ENCODE measurements at regions not wholly inside any gene's neighbourhood (a gene's known extent, or its start where the extent isn't known, plus 50 kb on each side); places are given as distances from the start of the nearest gene placed in this dataset.

- no peaks in the 10 kb centered on the region for H3K36me3 ChIP-seq (ENCODE audit: insufficient read depth, low read length)
- peaks cover 20% of the 10 kb centered on the region for H3K4me1 ChIP-seq (ENCODE audit: insufficient read depth, low read length)
- H3K9ac ChIP-seq (ENCODE audit: low read depth, low read length), result no peak overlapping the region
- no peaks in the 10 kb centered on the region for H3K9me3 ChIP-seq (ENCODE audit: control insufficient read depth, insufficient read depth, low read length)
Measured at GRCh38 chr12:24759155-24759554, 189.7 kb downstream of the BCAT1 start.

DNA sequence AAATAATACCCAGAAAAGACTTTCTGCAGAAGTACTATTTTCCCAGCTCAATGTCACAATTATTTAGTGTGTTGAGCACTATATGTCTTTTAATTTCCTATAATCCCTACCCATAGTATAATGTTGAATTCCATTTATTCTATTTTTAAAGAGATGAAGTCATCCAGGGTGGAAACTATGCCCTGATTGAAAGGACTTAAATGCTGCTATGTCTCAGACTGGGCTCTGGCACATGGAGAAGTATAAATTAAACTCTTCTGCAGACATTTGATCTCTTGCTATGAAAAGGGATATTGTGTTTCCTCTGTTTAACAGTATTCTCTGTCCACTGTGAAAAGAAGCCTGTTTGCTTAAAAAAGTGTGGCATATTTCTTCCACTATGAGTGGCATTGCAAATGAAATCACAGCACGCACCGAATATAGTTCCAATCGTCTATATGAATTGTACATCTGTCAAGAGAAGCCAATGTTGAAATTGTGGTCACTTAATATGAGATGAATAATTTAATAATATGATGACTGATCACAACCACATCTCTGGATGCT lies 192.3 kb downstream of the BCAT1 start:
- Histone ChIP-seq H3K9ac (ENCODE audit: low read depth, low read length) (no peak overlapping the region), H3K9me3 (ENCODE audit: control insufficient read depth, insufficient read depth, low read length) (no peaks in the 10 kb centered on the region), H3K4me1 (ENCODE audit: insufficient read depth, low read length) (peaks cover 20% of the 10 kb centered on the region), H3K36me3 (ENCODE audit: insufficient read depth, low read length) (no peaks in the 10 kb centered on the region)

DNA sequence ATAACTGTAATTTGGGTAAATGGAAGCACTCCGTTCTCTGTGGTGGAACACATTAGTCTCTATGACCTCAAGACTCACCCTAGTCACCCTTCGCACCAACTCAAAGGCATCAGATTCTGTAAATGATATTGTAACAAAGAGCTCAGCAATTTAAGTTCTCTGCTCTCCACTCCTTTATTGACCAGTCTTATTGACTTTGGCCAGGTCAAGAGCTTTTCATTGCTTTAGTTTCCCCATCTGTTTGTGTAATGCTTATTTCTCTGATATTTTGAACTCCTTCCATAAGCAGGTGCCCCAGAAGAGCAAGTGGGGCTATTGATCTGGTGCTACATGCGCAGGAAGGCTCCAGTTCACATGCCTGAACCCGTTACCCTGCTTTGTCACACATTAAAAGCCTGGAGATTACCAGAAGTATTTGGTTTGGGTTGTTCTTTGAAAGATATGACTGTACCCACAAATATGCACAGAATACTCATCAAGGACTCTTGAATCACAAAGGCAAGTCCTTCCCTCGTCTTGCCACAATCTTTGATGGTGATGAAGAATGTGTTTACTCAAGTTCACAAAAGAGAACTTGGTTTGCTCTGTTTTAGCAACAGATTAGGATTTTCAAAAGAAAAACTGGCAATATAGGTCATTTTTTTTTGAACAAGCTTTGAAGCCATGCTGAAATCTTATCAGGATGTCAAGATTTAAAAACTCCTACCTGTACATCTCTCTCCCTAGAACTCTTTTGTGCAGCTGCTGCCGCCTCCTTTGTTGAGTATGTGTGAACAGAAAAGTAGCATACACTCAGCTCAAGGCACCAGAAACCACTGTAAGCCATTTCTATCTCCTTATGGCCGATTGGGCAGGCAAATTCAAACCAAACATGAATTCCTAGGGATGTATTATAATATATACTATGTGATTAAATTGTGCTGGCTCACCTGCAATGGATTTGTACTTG lies 193.9 kb downstream of the BCAT1 start:
- Histone ChIP-seq H3K4me1 (ENCODE audit: insufficient read depth, low read length) (peaks cover 9% of the 10 kb centered on the region), H3K36me3 (ENCODE audit: insufficient read depth, low read length) (no peaks in the 10 kb centered on the region), H3K9me3 (ENCODE audit: control insufficient read depth, insufficient read depth, low read length) (no peaks in the 10 kb centered on the region), H3K9ac (ENCODE audit: low read depth, low read length) (no peak overlapping the region)

DNA sequence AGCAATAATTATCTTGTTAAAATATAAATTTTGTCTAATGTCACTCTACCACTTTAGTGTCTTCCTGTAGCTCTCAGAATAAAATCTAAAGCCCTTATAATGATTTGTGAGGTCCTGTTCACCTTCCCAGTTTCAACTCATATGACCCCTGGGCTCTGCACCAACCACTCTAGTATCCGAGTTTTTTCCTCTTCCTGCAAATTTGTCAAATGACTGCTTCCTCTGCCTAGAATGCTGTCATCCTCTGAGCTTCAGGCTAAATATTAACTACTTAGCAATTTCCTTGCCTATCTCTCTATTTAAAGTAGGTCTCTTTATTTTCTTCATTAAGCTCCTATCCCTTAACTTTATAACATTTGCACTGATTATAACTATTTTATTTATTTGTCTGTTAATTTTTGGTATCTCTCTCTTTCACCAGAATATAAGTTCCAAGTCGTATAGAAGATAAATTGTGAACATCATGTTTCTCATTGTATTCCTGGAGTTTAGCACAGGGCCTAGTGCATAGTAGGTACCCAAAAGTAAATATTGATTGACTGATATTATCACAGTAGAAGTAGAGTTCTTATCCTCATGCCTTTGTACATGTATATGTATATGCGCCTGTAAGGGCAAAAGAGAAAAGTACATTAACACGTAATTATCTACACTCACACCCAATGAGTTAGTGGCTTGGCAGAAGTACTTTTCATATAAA lies 196.0 kb downstream of the BCAT1 start:
- peaks cover 15% of the 10 kb centered on the region for H3K4me1 ChIP-seq (ENCODE audit: insufficient read depth, low read length)

GRCh38 chr12:24751181-24751580 lies 197.7 kb downstream of the BCAT1 start:
- H3K9ac ChIP-seq (ENCODE audit: low read depth, low read length), result no peak overlapping the region
- H3K4me1 ChIP-seq (ENCODE audit: insufficient read depth, low read length), result peaks cover 18% of the 10 kb centered on the region
- no peaks in the 10 kb centered on the region for H3K36me3 ChIP-seq (ENCODE audit: insufficient read depth, low read length)
- H3K9me3 ChIP-seq (ENCODE audit: control insufficient read depth, insufficient read depth, low read length), result no peaks in the 10 kb centered on the region

More for the DNA sequence above, 196.0 kb downstream of the BCAT1 start:
- Histone ChIP-seq H3K36me3 (ENCODE audit: insufficient read depth, low read length) (no peaks in the 10 kb centered on the region), H3K9ac (ENCODE audit: low read depth, low read length) (no peak overlapping the region), H3K9me3 (ENCODE audit: control insufficient read depth, insufficient read depth, low read length) (no peaks in the 10 kb centered on the region)

- no peaks in the 10 kb centered on the region for H3K9me3 ChIP-seq (ENCODE audit: control insufficient read depth, insufficient read depth, low read length)
- no peaks in the 10 kb centered on the region for H3K36me3 ChIP-seq (ENCODE audit: insufficient read depth, low read length)
- H3K4me1 ChIP-seq (ENCODE audit: insufficient read depth, low read length), result peaks cover 16% of the 10 kb centered on the region
- no peak overlapping the region for H3K9ac ChIP-seq (ENCODE audit: low read depth, low read length)
Measured at GRCh38 chr12:24750263-24750662, 198.6 kb downstream of the BCAT1 start.

DNA sequence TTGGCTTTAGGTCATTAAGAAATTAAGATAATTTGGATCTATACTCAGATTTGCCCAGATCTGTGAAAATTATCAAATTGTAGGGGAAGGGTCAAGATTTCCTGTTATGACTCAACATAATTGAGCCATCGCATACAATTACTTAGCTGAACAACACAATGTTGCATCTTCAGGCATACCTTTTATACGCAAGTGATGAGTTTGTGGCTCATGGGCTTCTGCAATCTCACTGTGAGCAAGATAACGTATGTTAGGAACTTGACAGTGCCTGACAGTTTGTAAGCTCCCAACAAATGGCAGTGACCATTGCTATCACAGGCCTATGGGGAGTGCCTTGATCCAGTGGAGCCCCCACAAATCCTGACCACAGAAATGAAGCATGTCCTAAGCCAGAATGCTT lies 199.7 kb downstream of the BCAT1 start:
- H3K9ac ChIP-seq (ENCODE audit: low read depth, low read length), result no peak overlapping the region
- no peaks in the 10 kb centered on the region for H3K9me3 ChIP-seq (ENCODE audit: control insufficient read depth, insufficient read depth, low read length)
- H3K36me3 ChIP-seq (ENCODE audit: insufficient read depth, low read length), result no peaks in the 10 kb centered on the region
- H3K4me1 ChIP-seq (ENCODE audit: insufficient read depth, low read length), result peaks cover 12% of the 10 kb centered on the region

DNA sequence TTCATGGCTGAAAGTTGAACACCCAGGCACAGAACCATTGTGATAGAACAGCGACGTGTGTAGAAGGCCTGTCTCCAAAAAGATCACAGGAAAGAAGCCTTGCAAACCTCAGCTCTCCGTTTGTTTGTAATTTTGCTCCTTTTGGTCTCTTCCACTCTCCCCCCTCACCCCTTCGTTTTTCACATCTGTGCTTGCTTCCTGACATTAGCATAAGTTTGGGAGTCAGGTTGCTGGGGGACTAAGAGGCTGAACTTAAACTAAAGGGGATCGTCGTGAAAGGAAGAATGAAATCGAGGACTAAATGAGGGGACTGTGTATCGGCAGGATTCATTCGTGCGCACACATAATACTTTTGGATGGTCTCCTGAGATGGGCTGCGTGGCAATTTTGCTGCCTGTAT lies 200.6 kb downstream of the BCAT1 start:
- Histone ChIP-seq H3K9me3 (ENCODE audit: control insufficient read depth, insufficient read depth, low read length) (no peaks in the 10 kb centered on the region), H3K36me3 (ENCODE audit: insufficient read depth, low read length) (no peaks in the 10 kb centered on the region), H3K4me1 (ENCODE audit: insufficient read depth, low read length) (peaks cover 12% of the 10 kb centered on the region), H3K9ac (ENCODE audit: low read depth, low read length) (no peak overlapping the region)

DNA sequence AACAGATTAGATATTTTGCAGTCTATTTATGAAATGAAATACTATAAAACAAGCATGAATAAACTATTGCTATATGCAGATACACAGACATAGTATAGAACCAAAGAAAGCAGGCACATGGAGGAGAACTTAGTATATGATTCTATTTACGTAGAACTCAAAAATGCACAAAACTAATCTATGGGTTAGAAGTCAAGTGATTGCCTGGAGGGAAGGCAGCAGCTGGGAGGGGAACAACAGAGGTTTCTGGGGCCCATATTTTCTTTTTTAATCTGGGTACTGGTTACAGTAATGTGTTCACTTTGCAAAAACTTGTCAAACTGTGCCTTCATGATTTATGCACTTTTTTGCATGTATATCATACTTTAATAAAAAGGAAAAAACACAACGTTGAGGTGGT lies 202.0 kb downstream of the BCAT1 start:
- H3K4me1 ChIP-seq (ENCODE audit: insufficient read depth, low read length), result peaks cover 12% of the 10 kb centered on the region
- no peaks in the 10 kb centered on the region for H3K9me3 ChIP-seq (ENCODE audit: control insufficient read depth, insufficient read depth, low read length)
- H3K36me3 ChIP-seq (ENCODE audit: insufficient read depth, low read length), result no peaks in the 10 kb centered on the region
- no peak overlapping the region for H3K9ac ChIP-seq (ENCODE audit: low read depth, low read length)

DNA sequence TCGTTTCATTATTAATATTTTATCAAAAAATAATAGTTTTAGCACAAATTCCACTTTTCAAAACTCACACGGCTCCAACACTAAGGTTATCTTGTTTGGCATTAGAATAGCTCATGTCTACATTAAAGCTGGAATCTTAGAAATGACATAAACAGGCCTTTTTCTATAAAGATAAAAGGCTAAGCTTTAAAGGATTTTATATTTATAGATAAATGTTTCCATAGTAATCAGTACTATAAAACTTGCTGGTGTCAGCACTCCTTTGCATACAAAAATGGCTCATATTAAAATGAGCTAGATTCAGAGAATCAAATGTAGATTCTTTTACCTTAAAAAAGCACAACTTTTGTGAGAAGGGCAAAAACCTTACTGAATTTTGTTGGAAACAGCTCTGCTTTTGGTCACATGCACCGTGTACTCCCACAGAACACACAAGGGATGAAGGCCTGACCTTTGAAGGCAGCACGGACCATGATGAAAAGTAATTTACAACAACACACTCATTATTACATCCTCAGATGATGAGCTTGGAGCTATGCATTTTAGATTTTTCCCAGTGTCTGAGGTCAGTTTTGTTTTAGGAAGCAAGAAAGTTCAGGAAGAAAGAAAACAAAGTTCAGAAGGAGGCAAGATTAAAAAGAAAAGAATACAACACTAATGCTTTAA lies 202.8 kb downstream of the BCAT1 start:
- Histone ChIP-seq H3K9me3 (ENCODE audit: control insufficient read depth, insufficient read depth, low read length) (no peaks in the 10 kb centered on the region), H3K4me1 (ENCODE audit: insufficient read depth, low read length) (peaks cover 12% of the 10 kb centered on the region), H3K9ac (ENCODE audit: low read depth, low read length) (no peak overlapping the region), H3K36me3 (ENCODE audit: insufficient read depth, low read length) (no peaks in the 10 kb centered on the region)

DNA sequence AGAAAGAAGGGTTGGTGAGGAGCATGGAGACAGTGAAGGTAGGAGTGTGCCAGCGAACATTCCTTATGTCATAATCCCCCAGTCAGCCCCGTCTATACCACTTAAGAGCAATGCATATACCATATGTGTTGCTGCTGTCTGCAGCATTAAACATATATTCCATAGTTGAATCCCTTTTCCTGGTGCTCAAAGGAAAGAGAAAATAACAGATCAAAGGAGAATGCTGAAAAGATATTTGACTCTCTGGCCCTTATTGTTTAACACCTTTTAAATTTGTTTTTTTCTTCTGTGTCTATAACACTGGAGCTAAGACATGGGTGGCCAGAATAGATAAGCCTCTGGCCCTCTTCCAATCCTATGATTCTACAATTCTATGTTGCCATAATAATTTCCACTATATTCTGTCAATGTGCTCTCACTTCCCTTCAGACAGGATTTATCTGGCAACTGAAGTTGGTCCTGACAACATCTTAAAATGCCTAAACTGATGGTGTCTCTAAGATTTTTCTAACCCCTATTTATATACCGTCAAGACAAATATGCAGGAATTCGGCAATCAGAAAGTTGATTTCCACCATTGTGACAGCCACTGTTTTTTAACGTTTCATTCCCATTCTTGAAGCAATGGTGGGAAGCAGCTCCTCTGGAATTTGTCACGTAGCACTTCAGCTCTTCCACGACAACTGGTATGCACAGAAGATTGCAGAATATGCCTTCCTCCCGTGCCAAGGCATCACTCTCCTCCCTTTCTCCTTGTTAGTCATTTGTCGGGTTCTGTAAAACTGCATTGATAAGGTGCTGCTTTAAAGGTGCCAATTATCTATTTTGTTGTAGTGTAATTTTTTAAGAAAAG lies 204.7 kb downstream of the BCAT1 start:
- no peaks in the 10 kb centered on the region for H3K9me3 ChIP-seq (ENCODE audit: control insufficient read depth, insufficient read depth, low read length)
- peaks cover 12% of the 10 kb centered on the region for H3K4me1 ChIP-seq (ENCODE audit: insufficient read depth, low read length)
- H3K9ac ChIP-seq (ENCODE audit: low read depth, low read length), result no peak overlapping the region
- H3K36me3 ChIP-seq (ENCODE audit: insufficient read depth, low read length), result no peaks in the 10 kb centered on the region

DNA sequence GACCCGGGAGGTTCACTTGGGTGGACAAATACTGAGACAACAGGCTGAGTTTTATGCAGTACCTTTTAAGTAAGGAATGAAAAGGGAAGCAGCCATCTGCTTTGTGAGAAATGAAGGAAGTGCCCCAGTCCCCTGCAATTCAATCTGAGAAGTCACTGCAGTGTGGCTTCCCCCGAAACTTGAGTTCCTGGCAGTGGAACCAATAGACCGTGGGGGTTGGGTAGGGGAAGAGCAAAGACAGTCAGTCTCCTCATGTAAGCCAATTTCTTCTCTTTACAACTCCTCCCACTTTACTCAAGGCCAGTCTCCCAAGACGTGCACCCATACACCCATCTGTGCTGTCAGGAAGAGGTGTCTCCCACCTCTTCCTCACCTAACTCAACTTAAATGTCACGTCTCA lies 206.5 kb downstream of the BCAT1 start:
- H3K9me3 ChIP-seq (ENCODE audit: control insufficient read depth, insufficient read depth, low read length), result no peaks in the 10 kb centered on the region

GRCh38 chr12:24741216-24741615 lies 207.7 kb downstream of the BCAT1 start:
- Histone ChIP-seq H3K9me3 (ENCODE audit: control insufficient read depth, insufficient read depth, low read length) (no peaks in the 10 kb centered on the region), H3K4me1 (ENCODE audit: insufficient read depth, low read length) (no peaks in the 10 kb centered on the region), H3K36me3 (ENCODE audit: insufficient read depth, low read length) (no peaks in the 10 kb centered on the region), H3K9ac (ENCODE audit: low read depth, low read length) (no peak overlapping the region)

More for the DNA sequence above, 206.5 kb downstream of the BCAT1 start:
- no peaks in the 10 kb centered on the region for H3K36me3 ChIP-seq (ENCODE audit: insufficient read depth, low read length)
- no peak overlapping the region for H3K9ac ChIP-seq (ENCODE audit: low read depth, low read length)
- no peaks in the 10 kb centered on the region for H3K4me1 ChIP-seq (ENCODE audit: insufficient read depth, low read length)

Measured in ES-I3 (cell line).